ENCODE measurements at regions not wholly inside any gene's neighbourhood (a gene's known extent, or its start where the extent isn't known, plus 50 kb on each side); places are given as distances from the start of the nearest gene placed in this dataset.

- DNase-seq (ENCODE audit: low read depth in 2 of 2), result no peak
Observed at GRCh38 chr3:111244760-111245159, 173.1 kb downstream of the NECTIN3 start.

GRCh38 chr3:111246967-111247760 lies 175.5 kb downstream of the NECTIN3 start:
- DNase-seq (ENCODE audit: low read depth in 2 of 2), result no peak

- DNase-seq (ENCODE audit: low read depth in 2 of 2), result no peak
Observed at GRCh38 chr3:111248406-111248805, 176.8 kb downstream of the NECTIN3 start.

GRCh38 chr3:111249421-111249820 lies 177.8 kb downstream of the NECTIN3 start:
- DNase-seq (ENCODE audit: low read depth in 2 of 2), result no peak

- DNase-seq (ENCODE audit: low read depth in 2 of 2), result no peak
Observed at GRCh38 chr3:111252779-111253178, 181.2 kb downstream of the NECTIN3 start.

- DNase-seq (ENCODE audit: low read depth in 2 of 2), result no peak
Observed at GRCh38 chr3:111253733-111254132, 182.1 kb downstream of the NECTIN3 start.

- no peak for DNase-seq (ENCODE audit: low read depth in 2 of 2)
Observed at GRCh38 chr3:111260878-111261277, 189.3 kb downstream of the NECTIN3 start.

- DNase-seq (ENCODE audit: low read depth in 2 of 2), result no peak
Observed at GRCh38 chr3:111269777-111270176, 198.2 kb downstream of the NECTIN3 start.

- DNase-seq (ENCODE audit: low read depth in 2 of 2), result no peak
Observed at GRCh38 chr3:111277226-111277625, 205.6 kb downstream of the NECTIN3 start.

GRCh38 chr3:111278959-111279358 lies 207.3 kb downstream of the NECTIN3 start:
- DNase-seq (ENCODE audit: low read depth in 2 of 2), result no peak

- DNase-seq (ENCODE audit: low read depth in 2 of 2), result no peak
Observed at GRCh38 chr3:111282024-111282423, 210.4 kb downstream of the NECTIN3 start.

GRCh38 chr3:111283165-111283564 lies 211.5 kb downstream of the NECTIN3 start:
- DNase-seq (ENCODE audit: low read depth in 2 of 2), result no peak

- DNase-seq (ENCODE audit: low read depth in 2 of 2), result no peak
Observed at GRCh38 chr3:111284503-111285183, 213.0 kb downstream of the NECTIN3 start.

GRCh38 chr3:111285184-111285538 lies 213.5 kb downstream of the NECTIN3 start:
- no peak for DNase-seq (ENCODE audit: low read depth in 2 of 2)

GRCh38 chr3:111285694-111286093 lies 214.1 kb downstream of the NECTIN3 start:
- DNase-seq (ENCODE audit: low read depth in 2 of 2), result no peak

- no peak for DNase-seq (ENCODE audit: low read depth in 2 of 2)
Observed at GRCh38 chr3:111286746-111287145, 215.1 kb downstream of the NECTIN3 start.

GRCh38 chr3:111292117-111292516 lies 220.5 kb downstream of the NECTIN3 start:
- DNase-seq (ENCODE audit: low read depth in 2 of 2), result no peak

- DNase-seq (ENCODE audit: low read depth in 2 of 2), result no peak
Observed at GRCh38 chr3:111299192-111299615, 227.6 kb downstream of the NECTIN3 start.

- no peak for DNase-seq (ENCODE audit: low read depth in 2 of 2)
Observed at GRCh38 chr3:111301238-111301798, 229.7 kb downstream of the NECTIN3 start.

GRCh38 chr3:111302063-111302462 lies 230.4 kb downstream of the NECTIN3 start:
- DNase-seq (ENCODE audit: low read depth in 2 of 2), result no peak

- no peak for DNase-seq (ENCODE audit: low read depth in 2 of 2)
Observed at GRCh38 chr3:111303760-111304159, 232.1 kb downstream of the NECTIN3 start.

GRCh38 chr3:111307676-111308075 lies 234.3 kb upstream of the CD96 start:
- DNase-seq (ENCODE audit: low read depth in 2 of 2), result no peak

GRCh38 chr3:111311126-111311525 lies 230.9 kb upstream of the CD96 start:
- no peak for DNase-seq (ENCODE audit: low read depth in 2 of 2)

Measured in stimulated activated CD8-positive, alpha-beta memory T cell treated with anti-CD3 and anti-CD28 coated beads, Interleukin-7, amount 100 ng/mL, for 4 hours (primary cell).